GM12875 (cell line): ENCODE measurements at regions not wholly inside any gene's neighbourhood (a gene's known extent, or its start where the extent isn't known, plus 50 kb on each side); places are given as distances from the start of the nearest gene placed in this dataset.
"Not testable (repeated sequence)": the region's sequence is repeated elsewhere in the genome, so short reads cannot be mapped to it uniquely, and the experiment has no call there.

Source experiments
- H3K4me3 ChIP-seq: one replicate; pipeline ENCODE4 v1.5.1; 2011; ENCODE audit warnings: low read depth, low read length, control low read depth
- CTCF ChIP-seq: IDR thresholded peaks from 2 replicates; pipeline ENCODE4 v1.5.1; 2011; ENCODE audit warnings: low read depth, mild to moderate bottlenecking, control low read depth, inconsistent platforms, low read length, moderate library complexity, borderline replicate concordance; ENCODE audit not compliant: insufficient read depth

DNA sequence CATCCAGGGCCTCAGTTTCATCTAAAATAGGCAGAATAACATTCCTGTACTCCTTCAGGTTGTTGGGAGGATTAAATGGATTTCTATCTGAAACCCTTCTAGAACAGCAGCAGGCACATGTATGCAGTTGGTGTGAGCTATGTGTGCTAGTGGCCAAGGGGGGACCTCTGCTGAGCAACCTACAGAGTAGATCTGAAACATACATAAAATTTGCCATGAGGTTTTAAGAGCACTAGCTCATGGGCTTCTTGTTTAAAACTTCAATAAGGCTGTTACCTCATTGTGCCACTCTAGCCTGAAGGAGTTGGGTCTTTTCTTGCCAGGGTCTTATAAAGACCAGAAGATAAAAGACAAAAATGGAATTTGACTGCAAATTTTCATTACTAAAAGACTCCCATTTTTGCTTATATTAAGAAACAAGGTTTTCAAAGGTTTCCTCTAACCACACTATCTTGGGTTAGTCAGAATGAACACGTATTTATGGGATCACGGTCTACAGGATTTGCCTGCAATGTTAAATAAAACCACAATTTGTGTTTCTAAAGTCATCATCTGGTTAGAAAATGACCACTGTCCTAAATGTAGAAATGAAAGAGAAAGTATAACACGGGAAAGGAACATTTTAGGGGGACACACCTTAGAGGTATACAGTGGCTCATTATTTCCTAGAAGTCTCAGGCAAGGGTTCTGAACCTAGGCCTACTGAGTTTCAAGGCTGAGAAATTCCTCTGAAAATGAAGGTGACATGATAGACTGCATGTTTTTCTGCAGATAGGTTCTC, 144.9 kb upstream of the OLIG3 start:
- H3K4me3 ChIP-seq, result no peak overlapping the region
- no peak for TF ChIP-seq CTCF

- no peak overlapping the region for H3K4me3 ChIP-seq
- no peak for TF ChIP-seq CTCF
Observed at GRCh38 chr6:137640086-137640485, 145.9 kb upstream of the OLIG3 start.

- H3K4me3 ChIP-seq, result no peak overlapping the region
- peak; percentile 45; the same call in 1 of the 2 replicates for TF ChIP-seq CTCF
Observed at GRCh38 chr6:137641474-137642077, 147.4 kb upstream of the OLIG3 start.

- not testable (repeated sequence) for H3K4me3 ChIP-seq
Observed at GRCh38 chr6:137643210-137643609, 149.0 kb upstream of the OLIG3 start.

DNA sequence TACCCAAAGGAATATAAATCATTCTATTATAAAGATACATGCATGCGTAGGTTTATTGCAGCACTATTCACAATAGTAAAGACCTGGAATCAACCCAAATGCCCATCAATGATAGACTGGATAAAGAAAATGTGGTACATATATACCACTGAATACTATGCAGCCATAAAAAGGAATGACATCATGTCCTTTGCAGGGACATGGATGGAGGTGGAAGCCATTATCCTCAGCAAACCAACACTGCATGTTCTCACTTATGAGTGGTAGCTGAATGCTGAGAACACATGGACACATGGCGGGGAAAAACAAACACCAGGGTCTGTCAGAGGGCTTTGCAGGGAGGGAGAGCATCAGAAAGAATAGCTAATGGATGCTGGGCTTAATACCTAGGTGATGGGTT, 149.4 kb upstream of the OLIG3 start:
- H3K4me3 ChIP-seq, result not testable (repeated sequence)

GRCh38 chr6:137645850-137646249, 151.7 kb upstream of the OLIG3 start:
- no peak for TF ChIP-seq CTCF
- no peak overlapping the region for H3K4me3 ChIP-seq

GRCh38 chr6:137646484-137646883, 152.3 kb upstream of the OLIG3 start:
- no peak overlapping the region for H3K4me3 ChIP-seq
- no peak for TF ChIP-seq CTCF

DNA sequence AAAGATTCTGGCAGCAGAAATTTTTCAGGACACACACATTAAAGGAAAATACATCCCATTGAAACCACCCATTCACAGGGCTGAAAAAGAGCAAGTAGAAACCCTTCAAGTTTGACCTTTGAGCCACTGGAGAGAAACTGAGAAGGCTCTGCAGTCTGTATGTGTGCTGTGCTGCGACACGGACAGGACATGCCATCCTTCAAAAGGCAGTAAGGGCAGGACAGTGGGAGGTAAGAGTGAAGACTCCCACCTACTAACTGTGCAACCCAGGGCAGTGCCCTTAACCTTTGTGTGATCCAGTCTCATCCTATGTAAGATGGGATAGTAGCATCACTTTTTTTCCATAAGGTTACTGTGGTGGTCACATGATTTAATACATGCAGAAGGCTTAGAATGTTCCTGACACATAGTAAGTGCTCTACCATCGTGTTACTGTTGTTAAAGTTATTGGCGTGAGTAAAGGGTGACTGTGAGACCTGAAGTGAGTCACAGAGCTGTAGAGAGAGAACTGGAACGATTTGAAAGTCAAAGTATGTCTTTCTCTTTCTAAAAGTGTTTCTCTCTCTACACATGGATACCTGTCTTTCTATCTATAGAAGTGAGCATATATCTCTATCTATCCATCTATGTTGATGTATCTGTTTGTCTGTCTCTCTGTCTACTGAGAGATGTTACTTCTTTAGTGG, 153.7 kb upstream of the OLIG3 start:
- H3K4me3 ChIP-seq, result no peak overlapping the region
- TF ChIP-seq CTCF, result no peak
